Type B pancreatic cell (in vitro differentiated cells): ENCODE measurements at regions not wholly inside any gene's neighbourhood (a gene's known extent, or its start where the extent isn't known, plus 50 kb on each side); places are given as distances from the start of the nearest gene placed in this dataset.

Source experiments
- DNase-seq: peaks from one replicate; pipeline ENCODE4 v3.0.0; 2021; ENCODE audit warnings: mixed read lengths; ENCODE audit not compliant: unreplicated experiment; ENCODE audit errors: extremely low spot score
- H3K27ac Mint-ChIP-seq: 2 replicates; pipeline ENCODE4 v1.8.0; 2021; ENCODE audit warnings: mild to moderate bottlenecking, mixed read lengths
- H3K27me3 Mint-ChIP-seq: 2 replicates; pipeline ENCODE4 v1.8.0; 2021; ENCODE audit warnings: mixed read lengths
- H3K36me3 Mint-ChIP-seq: 2 replicates; pipeline ENCODE4 v1.8.0; 2021; ENCODE audit warnings: mixed read lengths
- H3K4me1 Mint-ChIP-seq: one replicate; pipeline ENCODE4 v1.8.0; 2021; ENCODE audit warnings: mixed read lengths; ENCODE audit not compliant: unreplicated experiment
- H3K4me3 Mint-ChIP-seq: 2 replicates; pipeline ENCODE4 v1.8.0; 2021; ENCODE audit warnings: mild to moderate bottlenecking, mixed read lengths
- H3K9me3 Mint-ChIP-seq: 2 replicates; pipeline ENCODE4 v1.8.0; 2021; ENCODE audit warnings: mixed read lengths
- TF ChIP-seq, protein P1 (sequence below): fragments of 200-600 bp; sonication (generic); conservative IDR thresholded peaks from 2 replicates; pipeline ENCODE4 v1.5.0; 2021; ENCODE audit warnings: antibody characterized with exemption, mild to moderate bottlenecking

DNA sequence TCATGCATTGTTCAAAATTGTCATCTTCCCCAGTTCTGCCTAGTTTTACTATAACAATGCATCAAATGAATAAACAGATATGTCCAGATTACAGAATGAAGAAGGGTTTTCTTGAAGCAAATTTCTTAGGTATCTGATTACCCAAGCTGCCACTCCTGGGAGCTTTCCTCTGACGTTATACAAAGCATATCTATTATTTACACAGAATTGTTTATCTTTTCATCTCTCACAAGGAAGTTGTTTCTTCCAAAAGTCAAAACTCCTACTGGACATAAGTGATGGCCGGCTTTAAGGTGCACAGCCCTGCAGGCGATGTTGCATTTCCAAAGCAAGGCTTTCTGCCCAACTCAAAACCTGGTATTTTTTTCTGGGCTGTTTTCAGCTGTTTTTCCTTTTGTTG, 73.4 kb upstream of the ANKH start:
- no peak overlapping the region for H3K27ac Mint-ChIP-seq
- H3K36me3 Mint-ChIP-seq: no peaks in the 10 kb centered on the region
- no peak for DNase-seq
- TF ChIP-seq, protein P1, sequence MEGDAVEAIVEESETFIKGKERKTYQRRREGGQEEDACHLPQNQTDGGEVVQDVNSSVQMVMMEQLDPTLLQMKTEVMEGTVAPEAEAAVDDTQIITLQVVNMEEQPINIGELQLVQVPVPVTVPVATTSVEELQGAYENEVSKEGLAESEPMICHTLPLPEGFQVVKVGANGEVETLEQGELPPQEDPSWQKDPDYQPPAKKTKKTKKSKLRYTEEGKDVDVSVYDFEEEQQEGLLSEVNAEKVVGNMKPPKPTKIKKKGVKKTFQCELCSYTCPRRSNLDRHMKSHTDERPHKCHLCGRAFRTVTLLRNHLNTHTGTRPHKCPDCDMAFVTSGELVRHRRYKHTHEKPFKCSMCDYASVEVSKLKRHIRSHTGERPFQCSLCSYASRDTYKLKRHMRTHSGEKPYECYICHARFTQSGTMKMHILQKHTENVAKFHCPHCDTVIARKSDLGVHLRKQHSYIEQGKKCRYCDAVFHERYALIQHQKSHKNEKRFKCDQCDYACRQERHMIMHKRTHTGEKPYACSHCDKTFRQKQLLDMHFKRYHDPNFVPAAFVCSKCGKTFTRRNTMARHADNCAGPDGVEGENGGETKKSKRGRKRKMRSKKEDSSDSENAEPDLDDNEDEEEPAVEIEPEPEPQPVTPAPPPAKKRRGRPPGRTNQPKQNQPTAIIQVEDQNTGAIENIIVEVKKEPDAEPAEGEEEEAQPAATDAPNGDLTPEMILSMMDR: no peak
- H3K27me3 Mint-ChIP-seq: no peaks in the 10 kb centered on the region
- peaks cover 14% of the 10 kb centered on the region for H3K9me3 Mint-ChIP-seq
- H3K4me3 Mint-ChIP-seq: no peak overlapping the region
- peaks cover 6% of the 10 kb centered on the region for H3K4me1 Mint-ChIP-seq

DNA sequence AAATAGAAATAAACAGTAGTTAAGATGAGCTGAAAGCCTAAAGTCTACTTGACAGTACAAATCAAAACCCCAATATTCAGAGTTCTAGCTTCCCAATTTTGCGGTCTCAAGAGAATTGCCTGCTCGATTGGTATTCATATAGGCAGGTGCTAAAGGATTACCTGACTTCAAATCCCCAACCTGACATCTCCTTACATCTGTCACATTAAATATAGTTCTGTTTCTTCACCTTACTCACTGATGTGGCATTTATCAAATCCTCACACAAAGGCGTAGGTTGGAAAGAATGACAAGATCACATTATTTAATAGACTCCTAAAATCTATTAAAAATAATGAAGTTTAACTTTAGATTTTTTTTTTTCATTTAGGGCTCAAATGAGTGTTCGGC, 72.8 kb upstream of the ANKH start:
- Mint-ChIP-seq H3K9me3 (peaks cover 7% of the 10 kb centered on the region), H3K4me3 (no peak overlapping the region), H3K27ac (no peak overlapping the region), H3K4me1 (peaks cover 6% of the 10 kb centered on the region), H3K36me3 (no peaks in the 10 kb centered on the region), H3K27me3 (no peaks in the 10 kb centered on the region)
- TF ChIP-seq, protein P1: no peak
- no peak for DNase-seq

DNA sequence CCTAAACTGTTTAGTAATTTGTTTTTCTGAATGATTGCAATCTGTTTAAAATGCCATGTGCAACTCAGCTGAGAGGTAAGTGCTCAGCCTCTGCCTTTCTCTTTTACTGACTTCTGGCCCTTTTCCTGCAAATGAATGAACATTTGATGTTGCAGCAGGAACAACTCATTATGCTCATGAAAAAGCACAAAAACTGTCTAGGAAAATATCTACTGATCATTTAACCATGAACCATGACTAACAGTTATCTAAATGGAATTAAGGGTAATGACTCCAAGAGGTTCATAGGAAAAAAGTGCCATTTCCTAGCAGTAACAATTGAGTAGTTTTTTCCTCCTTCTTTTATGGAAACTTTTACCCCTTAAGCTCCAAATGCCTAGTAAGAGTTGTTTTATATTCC, 70.6 kb upstream of the ANKH start:
- peaks cover 9% of the 10 kb centered on the region for H3K4me1 Mint-ChIP-seq
- no peak overlapping the region for H3K4me3 Mint-ChIP-seq
- H3K27me3 Mint-ChIP-seq: no peaks in the 10 kb centered on the region
- no peak for DNase-seq
- no peaks in the 10 kb centered on the region for H3K36me3 Mint-ChIP-seq
- H3K9me3 Mint-ChIP-seq: peaks cover 5% of the 10 kb centered on the region
- TF ChIP-seq, protein P1: no peak
- H3K27ac Mint-ChIP-seq: no peak overlapping the region

DNA sequence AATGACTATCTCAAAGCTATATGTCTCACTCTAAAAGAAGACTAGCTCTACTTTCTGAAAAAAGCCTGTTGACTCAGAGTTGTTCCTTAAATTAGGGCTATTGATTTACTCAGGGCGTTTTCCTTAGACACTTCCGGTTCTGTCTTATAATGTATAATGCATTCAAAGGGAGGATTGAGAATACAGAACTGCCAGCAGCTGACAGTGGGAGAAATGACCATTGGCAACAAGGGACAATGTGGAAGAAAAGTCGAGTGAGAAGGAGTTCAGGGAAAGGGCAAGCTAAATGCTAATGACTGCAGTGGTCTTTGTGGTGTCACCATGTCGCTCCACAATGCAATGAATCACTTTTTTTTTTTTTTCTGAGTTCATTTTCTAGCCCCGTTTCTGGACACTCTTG, 65.7 kb upstream of the ANKH start:
- H3K27ac Mint-ChIP-seq: no peak overlapping the region
- H3K36me3 Mint-ChIP-seq: no peaks in the 10 kb centered on the region
- no peak overlapping the region for H3K4me3 Mint-ChIP-seq
- TF ChIP-seq, protein P1: no peak
- no peak for DNase-seq
- H3K4me1 Mint-ChIP-seq: peaks cover 5% of the 10 kb centered on the region
- H3K9me3 Mint-ChIP-seq: no peaks in the 10 kb centered on the region
- H3K27me3 Mint-ChIP-seq: no peaks in the 10 kb centered on the region

DNA sequence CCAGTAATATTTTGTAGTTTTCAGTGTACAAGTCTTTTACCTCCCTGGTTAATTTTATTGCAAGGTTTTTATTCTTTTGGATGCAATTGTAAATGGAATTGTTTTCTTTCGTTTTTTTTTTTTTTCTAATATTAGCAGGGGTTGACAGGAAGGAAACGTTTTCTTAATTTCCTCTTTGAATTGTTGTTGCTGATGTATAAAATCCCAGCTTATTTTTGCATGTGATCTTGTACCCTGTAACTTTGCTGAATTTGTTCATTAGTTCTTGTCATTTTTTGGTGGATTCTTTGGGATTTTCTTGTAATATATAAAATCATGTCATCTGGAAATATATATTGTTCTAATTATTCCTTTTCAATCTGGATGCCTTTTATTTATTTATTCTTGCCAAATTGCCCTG, 65.0 kb upstream of the ANKH start:
- H3K27me3 Mint-ChIP-seq: no peaks in the 10 kb centered on the region

More for the DNA sequence above, 65.0 kb upstream of the ANKH start:
- TF ChIP-seq, protein P1: no peak
- no peak for DNase-seq
- Mint-ChIP-seq H3K4me1 (peaks cover 5% of the 10 kb centered on the region), H3K4me3 (no peak overlapping the region), H3K9me3 (no peaks in the 10 kb centered on the region), H3K27ac (no peak overlapping the region), H3K36me3 (no peaks in the 10 kb centered on the region)
